IMR-90 (cell line): ENCODE measurements at regions not wholly inside any gene's neighbourhood (a gene's known extent, or its start where the extent isn't known, plus 50 kb on each side); places are given as distances from the start of the nearest gene placed in this dataset.

Source experiments
- ATAC-seq: fragments of 200-7000 bp; cut with Tn5 transposase; 2 replicates; pipeline ENCODE4 v1.9.1; 2020; ENCODE audit warnings: low read depth, mild to moderate bottlenecking, moderate library complexity
- BruUV-seq: library from RNA; stranded (reverse); fragments of 400-500 nt; replicated peaks from 2 replicates; lab custom pipeline; 2021; lab: Mats Ljungman, UMichigan
- CTCF ChIA-PET: fragments of 300-600 bp; formaldehyde crosslinking; extraction: SDS; loops from one replicate; lab custom pipeline; 2021; ENCODE audit warnings: antibody characterized with exemption; lab: Yijun Ruan, JAX
- POLR2A ChIA-PET: fragments of 300-600 bp; sonication (Branson Sonifier 250); formaldehyde crosslinking; loops from one replicate; lab custom pipeline; 2022; ENCODE audit warnings: antibody characterized with exemption; ENCODE audit not compliant: unreplicated experiment; lab: Charles Lee
- DNase-seq: peaks from one replicate; pipeline ENCODE4 v3.0.0; 2013
- H2AFZ ChIP-seq: replicated peaks from 2 replicates; pipeline ENCODE3; 2013; ENCODE audit warnings: low read length, mild to moderate bottlenecking; ENCODE audit not compliant: poor library complexity
- H2AK5ac ChIP-seq: 2 replicates; pipeline ENCODE4 v1.6.1; 2013; ENCODE audit warnings: low read depth, low read length, inconsistent platforms
- H2AK9ac ChIP-seq: replicated peaks from 2 replicates; pipeline ENCODE3; 2013; ENCODE audit warnings: mild to moderate bottlenecking, low read depth, low read length, moderate library complexity; ENCODE audit not compliant: poor library complexity
- H2BK120ac ChIP-seq: 2 replicates; pipeline ENCODE4 v1.6.1; 2013; ENCODE audit warnings: low read depth, low read length, inconsistent platforms
- H2BK15ac ChIP-seq: 3 replicates; pipeline ENCODE4 v1.6.1; 2013; ENCODE audit warnings: low read depth, low read length, inconsistent platforms
- H2BK20ac ChIP-seq: 2 replicates; pipeline ENCODE4 v1.6.1; 2013; ENCODE audit warnings: low read depth, mild to moderate bottlenecking, inconsistent platforms, low read length, moderate library complexity
- H2BK5ac ChIP-seq: 2 replicates; pipeline ENCODE4 v1.6.1; 2013; ENCODE audit warnings: mild to moderate bottlenecking, low read depth, low read length, inconsistent platforms; ENCODE audit not compliant: poor library complexity, severe bottlenecking
- H3K14ac ChIP-seq: replicated peaks from 2 replicates; pipeline ENCODE4 v1.6.1; 2013; ENCODE audit warnings: low read depth, low read length, inconsistent platforms
- H3K18ac ChIP-seq: 2 replicates; pipeline ENCODE4 v1.6.1; 2013; ENCODE audit warnings: low read depth, low read length, control low read depth
- H3K23ac ChIP-seq: 2 replicates; pipeline ENCODE4 v1.6.1; 2013; ENCODE audit warnings: low read depth, low read length, inconsistent platforms
- H3K27ac ChIP-seq: 2 replicates; pipeline ENCODE4 v1.5.1; 2013; ENCODE audit warnings: mild to moderate bottlenecking, control low read depth, low read length; ENCODE audit not compliant: insufficient read depth
- H3K27me3 ChIP-seq: 2 replicates; pipeline ENCODE4 v1.6.1; 2013; ENCODE audit warnings: low read length; ENCODE audit not compliant: control insufficient read depth, insufficient read depth
- H3K36me3 ChIP-seq: 2 replicates; pipeline ENCODE4 v1.6.1; 2013; ENCODE audit warnings: low read length, mixed read lengths; ENCODE audit not compliant: control insufficient read depth, insufficient read depth
- H3K4ac ChIP-seq: 2 replicates; pipeline ENCODE4 v1.6.1; 2013; ENCODE audit warnings: low read depth, low read length, inconsistent platforms
- H3K4me1 ChIP-seq: 2 replicates; pipeline ENCODE4 v1.6.1; 2013; ENCODE audit warnings: low read length, mixed read lengths; ENCODE audit not compliant: control insufficient read depth, insufficient read depth
- H3K4me2 ChIP-seq: 2 replicates; pipeline ENCODE4 v1.6.1; 2013; ENCODE audit warnings: low read depth, mild to moderate bottlenecking, control low read depth, low read length, moderate library complexity
- H3K4me3 ChIP-seq: 2 replicates; pipeline ENCODE4 v1.5.1; 2013; ENCODE audit warnings: low read depth, mild to moderate bottlenecking, control low read depth, low read length, moderate library complexity; ENCODE audit not compliant: insufficient read depth
- H3K56ac ChIP-seq: 2 replicates; pipeline ENCODE4 v1.6.1; 2013; ENCODE audit warnings: low read length, inconsistent platforms; ENCODE audit not compliant: insufficient read depth; ENCODE audit errors: extremely low read depth
- H3K79me1 ChIP-seq, 2 experiments: 2 replicates each; pipeline ENCODE4 v1.6.1; 2013; ENCODE audit warnings: low read length in 2 of 2, inconsistent platforms in 1 of 2, low read depth in 1 of 2
- H3K9ac ChIP-seq: 2 replicates; pipeline ENCODE4 v1.6.1; 2013; ENCODE audit warnings: low read depth, low read length, control low read depth
- H3K9me1 ChIP-seq: 2 replicates; pipeline ENCODE4 v1.6.1; 2013; ENCODE audit warnings: low read length, inconsistent platforms; ENCODE audit not compliant: insufficient read depth
- H3K9me3 ChIP-seq: 2 replicates; pipeline ENCODE4 v1.6.1; 2013; ENCODE audit warnings: low read length; ENCODE audit not compliant: control insufficient read depth, insufficient read depth
- H4K20me1 ChIP-seq: 2 replicates; pipeline ENCODE4 v1.6.1; 2013; ENCODE audit warnings: low read length, inconsistent platforms; ENCODE audit not compliant: insufficient read depth
- H4K5ac ChIP-seq: 2 replicates; pipeline ENCODE4 v1.6.1; 2013; ENCODE audit warnings: mild to moderate bottlenecking, low read depth, low read length, control low read depth
- H4K8ac ChIP-seq, 2 experiments: 2 replicates each; pipeline ENCODE4 v1.6.1; 2013; ENCODE audit warnings: low read depth in 2 of 2, low read length in 2 of 2, control low read depth in 1 of 2, inconsistent platforms in 1 of 2
- H4K91ac ChIP-seq: 2 replicates; pipeline ENCODE4 v1.6.1; 2013; ENCODE audit warnings: low read depth, low read length, inconsistent platforms; ENCODE audit not compliant: insufficient read depth
- BHLHE40 ChIP-seq: fragments of 150-350 bp; IDR thresholded peaks from 2 replicates; pipeline ENCODE4 v1.6.1; 2016; ENCODE audit warnings: mild to moderate bottlenecking, low read depth, low read length
- CEBPB ChIP-seq: IDR thresholded peaks from 2 replicates; pipeline ENCODE4 v1.6.1; 2012; ENCODE audit warnings: low read depth, low read length, improper control_type of control experiment
- CHD1 ChIP-seq: IDR thresholded peaks from 2 replicates; pipeline ENCODE4 v1.6.1; 2012; ENCODE audit warnings: low read depth, low read length, improper control_type of control experiment
- CTCF ChIP-seq: conservative IDR thresholded peaks from 2 replicates; pipeline ENCODE4 v1.5.1; 2012; ENCODE audit warnings: mild to moderate bottlenecking, low read depth, low read length, improper control_type of control experiment
- ELK1 ChIP-seq: fragments of 150-350 bp; IDR thresholded peaks from 2 replicates; pipeline ENCODE4 v1.6.1; 2016; ENCODE audit warnings: low read depth, mild to moderate bottlenecking, low read length, moderate library complexity, borderline replicate concordance
- FOS ChIP-seq: fragments of 150-350 bp; IDR thresholded peaks from 2 replicates; pipeline ENCODE4 v1.6.1; 2016; ENCODE audit warnings: low read depth, low read length
- MAFK ChIP-seq: IDR thresholded peaks from 2 replicates; pipeline ENCODE4 v1.6.1; 2012; ENCODE audit warnings: low read depth, low read length, improper control_type of control experiment
- MAZ ChIP-seq: IDR thresholded peaks from 2 replicates; pipeline ENCODE4 v1.6.1; 2012; ENCODE audit warnings: low read depth, mild to moderate bottlenecking, low read length, improper control_type of control experiment, moderate library complexity, borderline replicate concordance
- MXI1 ChIP-seq: IDR thresholded peaks from 2 replicates; pipeline ENCODE4 v1.6.1; 2012; ENCODE audit warnings: low read depth, mild to moderate bottlenecking, low read length, moderate library complexity, borderline replicate concordance
- NFE2L2 ChIP-seq: fragments of 150-350 bp; IDR thresholded peaks from 2 replicates; pipeline ENCODE4 v1.6.1; 2016; ENCODE audit warnings: low read depth, mild to moderate bottlenecking, low read length
- POLR2A ChIP-seq: IDR thresholded peaks from 2 replicates; pipeline ENCODE4 v1.6.1; 2012; ENCODE audit warnings: mild to moderate bottlenecking, low read depth, low read length
- RAD21 ChIP-seq: IDR thresholded peaks from 2 replicates; pipeline ENCODE4 v1.6.1; 2012; ENCODE audit warnings: low read length, improper control_type of control experiment
- RCOR1 ChIP-seq: IDR thresholded peaks from 2 replicates; pipeline ENCODE4 v1.6.1; 2012; ENCODE audit warnings: mild to moderate bottlenecking, low read length, improper control_type of control experiment; ENCODE audit not compliant: insufficient replicate concordance
- RFX5 ChIP-seq: IDR thresholded peaks from 2 replicates; pipeline ENCODE4 v1.8.0; 2012; ENCODE audit warnings: low read depth, mild to moderate bottlenecking, low read length, moderate library complexity
- SMC3 ChIP-seq: fragments of 150-350 bp; IDR thresholded peaks from 2 replicates; pipeline ENCODE4 v1.6.1; 2016; ENCODE audit warnings: low read depth, mild to moderate bottlenecking, antibody characterized with exemption, low read length, moderate library complexity
- WGBS, 2 experiments: methylation state at CpG; one replicate each; pipeline versions ENCODE4 v1.1.5 to v1.1.7; 2013; ENCODE audit warnings: missing lambda C conversion rate in 2 of 2; ENCODE audit not compliant: insufficient read length in 1 of 2; ENCODE audit errors: extremely low coverage in 2 of 2; 5-methylcytosine and 5-hydroxymethylcytosine counted together
- dilution Hi-C: fragments of 300-500 bp; cut with HindIII; formaldehyde crosslinking; loops from one replicate; pipeline ENCODE4 v1.14.3; 2018; ENCODE audit warnings: low sequenced_read_pairs; ENCODE audit not compliant: unreplicated experiment
- in situ Hi-C: fragments of 300-500 bp; cut with MboI; formaldehyde crosslinking; loops from 3 replicates; pipeline ENCODE4 v1.14.3; 2019; ENCODE audit warnings: low sequenced_read_pairs, inconsistent platforms, mixed read lengths
- intact Hi-C: fragments of 100-400 bp; cut with micrococcal nuclease; formaldehyde crosslinking; loops from 2 replicates; pipeline ENCODE4 v1.10.0; 2022
- TF ChIP-seq, protein P1 (sequence below): fragments of 150-350 bp; IDR thresholded peaks from 2 replicates; pipeline ENCODE4 v1.6.1; 2017; ENCODE audit warnings: mild to moderate bottlenecking, antibody characterized with exemption, low read length, low read depth

- Histone ChIP-seq H3K56ac (no peak overlapping the region), H3K36me3 (no peaks in the 10 kb centered on the region), H3K4me3 (no peak overlapping the region), H2BK120ac (no peak overlapping the region), H3K4ac (no peak overlapping the region), H4K8ac (no peak overlapping the region), H2AK9ac (no peak overlapping the region), H3K27me3 (no peaks in the 10 kb centered on the region), H3K4me2 (no peak overlapping the region), H3K27ac (no peak overlapping the region), H4K20me1 (no peaks in the 10 kb centered on the region), H3K9ac (no peak overlapping the region), H4K5ac (no peak overlapping the region), H3K9me1 (no peaks in the 10 kb centered on the region), H3K18ac (no peak overlapping the region), H3K4me1 (peaks cover 2% of the 10 kb centered on the region; the same call in 1 of the 2 replicates), H3K23ac (no peak overlapping the region), H3K14ac (no peak overlapping the region), H2AFZ (no peak overlapping the region), H3K9me3 (peaks cover 5% of the 10 kb centered on the region), H2BK5ac (no peak overlapping the region), H2BK15ac (no peak overlapping the region), H2AK5ac (no peak overlapping the region), H2BK20ac (no peak overlapping the region), H3K79me1 (no peaks in the 10 kb centered on the region), H4K91ac (no peak overlapping the region)
- ChIA-PET POLR2A (no interaction called here), CTCF (interaction anchor here (0.7 kb wide), 1 partner anchor 9 kb away, joined by 3 read pairs; no protein-coding TSS in a partner anchor)
- in situ Hi-C loops: no loop called here
- TF ChIP-seq RCOR1 (no peak), MXI1 (no peak), SMC3 (no peak), CTCF (no peak), RFX5 (no peak), FOS (no peak), CEBPB (no peak), MAZ (no peak), MAFK (no peak), CHD1 (no peak), ELK1 (no peak), RAD21 (no peak), POLR2A (no peak), BHLHE40 (no peak), NFE2L2 (no peak)
- TF ChIP-seq, protein P1, sequence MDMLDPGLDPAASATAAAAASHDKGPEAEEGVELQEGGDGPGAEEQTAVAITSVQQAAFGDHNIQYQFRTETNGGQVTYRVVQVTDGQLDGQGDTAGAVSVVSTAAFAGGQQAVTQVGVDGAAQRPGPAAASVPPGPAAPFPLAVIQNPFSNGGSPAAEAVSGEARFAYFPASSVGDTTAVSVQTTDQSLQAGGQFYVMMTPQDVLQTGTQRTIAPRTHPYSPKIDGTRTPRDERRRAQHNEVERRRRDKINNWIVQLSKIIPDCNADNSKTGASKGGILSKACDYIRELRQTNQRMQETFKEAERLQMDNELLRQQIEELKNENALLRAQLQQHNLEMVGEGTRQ: no peak
- no TSS peak for BruUV-seq
- dilution Hi-C loops: no loop called here
- DNase-seq (no peak), ATAC-seq (no peak)
- no CpG with 5 or more reads among the region's 1 CpG for WGBS, 2 experiments
- intact Hi-C loops: no loop called here
Observed at GRCh38 chr9:82104252-82104651, 115.7 kb downstream of the SPATA31D1 start.
